Stomach (tissue), 4 donors: ENCODE measurements at regions not wholly inside any gene's neighbourhood (a gene's known extent, or its start where the extent isn't known, plus 50 kb on each side); places are given as distances from the start of the nearest gene placed in this dataset.

Source experiments
- POLR2A ChIP-seq, 4 donors: fragments of 450-650 bp; IDR thresholded peaks; one replicate each; pipeline ENCODE4 v1.6.1; 2016; ENCODE audit warnings: antibody characterized with exemption in 4 of 4, control low read depth in 2 of 4, mild to moderate bottlenecking in 1 of 4, moderate library complexity in 1 of 4
- POLR2AphosphoS5 ChIP-seq, 3 donors: sonication (generic); formaldehyde crosslinking; IDR thresholded peaks; one replicate each; pipeline ENCODE4 v1.6.1; 2016; ENCODE audit warnings: antibody characterized with exemption in 3 of 3
- TF ChIP-seq, protein P1 (sequence below), 7 experiments: fragments of 450-650 bp in 4 of 7; fragments of 200-600 bp in 3 of 7; sonication (generic) in 3 of 7; IDR thresholded peaks; one replicate each; pipeline ENCODE4 v1.5.1; 2016 to 2019; ENCODE audit warnings: antibody characterized with exemption in 7 of 7, control low read depth in 2 of 7, mild to moderate bottlenecking in 1 of 7

GRCh38 chr6:137353346-137353745 lies 134.2 kb upstream of the IFNGR1 start:
- TF ChIP-seq POLR2A (IDR thresholded peaks at IDR 0.05) (no peak), POLR2AphosphoS5 (IDR thresholded peaks at IDR 0.05) (no peak)
- TF ChIP-seq, protein P1, sequence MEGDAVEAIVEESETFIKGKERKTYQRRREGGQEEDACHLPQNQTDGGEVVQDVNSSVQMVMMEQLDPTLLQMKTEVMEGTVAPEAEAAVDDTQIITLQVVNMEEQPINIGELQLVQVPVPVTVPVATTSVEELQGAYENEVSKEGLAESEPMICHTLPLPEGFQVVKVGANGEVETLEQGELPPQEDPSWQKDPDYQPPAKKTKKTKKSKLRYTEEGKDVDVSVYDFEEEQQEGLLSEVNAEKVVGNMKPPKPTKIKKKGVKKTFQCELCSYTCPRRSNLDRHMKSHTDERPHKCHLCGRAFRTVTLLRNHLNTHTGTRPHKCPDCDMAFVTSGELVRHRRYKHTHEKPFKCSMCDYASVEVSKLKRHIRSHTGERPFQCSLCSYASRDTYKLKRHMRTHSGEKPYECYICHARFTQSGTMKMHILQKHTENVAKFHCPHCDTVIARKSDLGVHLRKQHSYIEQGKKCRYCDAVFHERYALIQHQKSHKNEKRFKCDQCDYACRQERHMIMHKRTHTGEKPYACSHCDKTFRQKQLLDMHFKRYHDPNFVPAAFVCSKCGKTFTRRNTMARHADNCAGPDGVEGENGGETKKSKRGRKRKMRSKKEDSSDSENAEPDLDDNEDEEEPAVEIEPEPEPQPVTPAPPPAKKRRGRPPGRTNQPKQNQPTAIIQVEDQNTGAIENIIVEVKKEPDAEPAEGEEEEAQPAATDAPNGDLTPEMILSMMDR (IDR thresholded peaks at IDR 0.05), result no peak
